ENCODE measurements at regions not wholly inside any gene's neighbourhood (a gene's known extent, or its start where the extent isn't known, plus 50 kb on each side); places are given as distances from the start of the nearest gene placed in this dataset.

- TF ChIP-seq CTCF (IDR thresholded peaks at IDR 0.05 in 4 of 5, conservative IDR thresholded peaks at IDR 0.05 in 1 of 5) (no peak), POLR2A (IDR thresholded peaks at IDR 0.05) (no peak)
Observed at GRCh38 chr9:75657015-75657414, 233.5 kb upstream of the PCSK5 start.
